ACHN (cell line): ENCODE measurements at regions not wholly inside any gene's neighbourhood (a gene's known extent, or its start where the extent isn't known, plus 50 kb on each side); places are given as distances from the start of the nearest gene placed in this dataset.

Source experiments
- DNase-seq: peaks from one replicate; pipeline ENCODE4 v3.0.0-alpha.2; 2015
- in situ Hi-C: cut with HindIII; loops from 2 replicates; pipeline ENCODE4 v1.10.0; 2017; ENCODE audit warnings: low sequenced_read_pairs, low pct_ligation_motif_present, low pct_unique_long_range_greater_than_20kb

GRCh38 chr12:92520511-92520910 lies 182.3 kb upstream of the PLEKHG7 start:
- in situ Hi-C loops = no loop called here
- DNase-seq = no peak

- in situ Hi-C loops = no loop called here
- no peak for DNase-seq
Observed at GRCh38 chr12:92519284-92519683, 183.5 kb upstream of the PLEKHG7 start.

GRCh38 chr12:92518071-92518470 lies 184.7 kb upstream of the PLEKHG7 start:
- DNase-seq = no peak
- in situ Hi-C loops = no loop called here

GRCh38 chr12:92516277-92516600 lies 186.6 kb upstream of the PLEKHG7 start:
- no peak for DNase-seq
- in situ Hi-C loops = no loop called here

GRCh38 chr12:92513231-92513730 lies 189.5 kb upstream of the PLEKHG7 start:
- DNase-seq = no peak
- in situ Hi-C loops = no loop called here

- no peak for DNase-seq
- in situ Hi-C loops = no loop called here
Observed at GRCh38 chr12:92511786-92512185, 191.0 kb upstream of the PLEKHG7 start.

GRCh38 chr12:92509156-92509738 lies 193.5 kb upstream of the PLEKHG7 start:
- in situ Hi-C loops = no loop called here
- no peak for DNase-seq

- no peak for DNase-seq
- in situ Hi-C loops = no loop called here
Observed at GRCh38 chr12:92506891-92507290, 195.9 kb upstream of the PLEKHG7 start.

GRCh38 chr12:92506460-92506859 lies 196.3 kb upstream of the PLEKHG7 start:
- in situ Hi-C loops = no loop called here
- DNase-seq = no peak

GRCh38 chr12:92505254-92506231 lies 197.2 kb upstream of the PLEKHG7 start:
- in situ Hi-C loops = no loop called here
- no peak for DNase-seq

- DNase-seq = no peak
- in situ Hi-C loops = no loop called here
Observed at GRCh38 chr12:92504594-92504981, 198.2 kb upstream of the PLEKHG7 start.

GRCh38 chr12:92503971-92504593 lies 198.7 kb upstream of the PLEKHG7 start:
- DNase-seq = no peak
- in situ Hi-C loops = no loop called here

- DNase-seq = no peak
Observed at GRCh38 chr12:92503029-92503931, 199.5 kb upstream of the PLEKHG7 start.

GRCh38 chr12:92502417-92503028 lies 200.3 kb upstream of the PLEKHG7 start:
- no peak for DNase-seq
- in situ Hi-C loops = no loop called here

More at GRCh38 chr12:92503029-92503931, 199.5 kb upstream of the PLEKHG7 start:
- in situ Hi-C loops = no loop called here

- in situ Hi-C loops = no loop called here
- DNase-seq = no peak
Observed at GRCh38 chr12:92496790-92497189, 206.0 kb upstream of the PLEKHG7 start.

GRCh38 chr12:92495108-92495507 lies 207.7 kb upstream of the PLEKHG7 start:
- DNase-seq = no peak
- in situ Hi-C loops = no loop called here

- DNase-seq = no peak
- in situ Hi-C loops = no loop called here
Observed at GRCh38 chr12:92493816-92494215, 209.0 kb upstream of the PLEKHG7 start.

- in situ Hi-C loops = no loop called here
- no peak for DNase-seq
Observed at GRCh38 chr12:92492995-92493394, 209.8 kb upstream of the PLEKHG7 start.
